GM12878 (cell line): ENCODE measurements at regions not wholly inside any gene's neighbourhood (a gene's known extent, or its start where the extent isn't known, plus 50 kb on each side); places are given as distances from the start of the nearest gene placed in this dataset.
"Not testable (repeated sequence)": the region's sequence is repeated elsewhere in the genome, so short reads cannot be mapped to it uniquely, and the experiment has no call there.

Experiments used
- ATAC-seq: fragments of 200-7000 bp; cut with Tn5 transposase; 3 replicates; pipeline ENCODE4 v1.9.1; 2020; ENCODE audit warnings: mild to moderate bottlenecking, moderate library complexity
- BruUV-seq: library from RNA; stranded (reverse); fragments of 400-500 nt; replicated peaks from 2 replicates; lab custom pipeline; 2021; lab: Mats Ljungman, UMichigan
- CTCF ChIA-PET: fragments of 300-600 bp; sonication (Branson Sonifier 250); formaldehyde crosslinking; extraction: SDS; loops from one replicate; lab custom pipeline; 2021; ENCODE audit warnings: inconsistent platforms; lab: Yijun Ruan, JAX
- POLR2A ChIA-PET: fragments of 350-600 bp; formaldehyde crosslinking; extraction: SDS; loops from one replicate; lab custom pipeline; 2021; ENCODE audit warnings: inconsistent platforms; lab: Charles Lee
- RAD21 ChIA-PET: fragments of 300-600 bp; sonication (Branson Sonifier 250); formaldehyde crosslinking; loops from one replicate; lab custom pipeline; 2023; ENCODE audit warnings: antibody characterized with exemption; ENCODE audit not compliant: unreplicated experiment; lab: Charles Lee
- SMC1A ChIA-PET: fragments of 300-600 bp; sonication (Branson Sonifier 250); formaldehyde crosslinking; loops from one replicate; lab custom pipeline; 2023; ENCODE audit not compliant: unreplicated experiment, uncharacterized antibody; lab: Charles Lee
- DNase-seq: peaks from one replicate; pipeline ENCODE4 v3.0.0-alpha.2; 2011; ENCODE audit warnings: low read depth, low spot score
- FAIRE-seq: peaks from 3 replicates; lab custom pipeline; 2011; peaks lifted over from hg19 to GRCh38; lab: Jason Lieb, UNC
- H2AFZ ChIP-seq: 2 replicates; pipeline ENCODE4 v1.6.0; 2011; ENCODE audit warnings: low read depth, low read length, control low read depth; ENCODE audit not compliant: control insufficient read depth
- H3K27ac ChIP-seq: 2 replicates; pipeline ENCODE4 v1.5.1; 2011; ENCODE audit warnings: control low read depth; ENCODE audit not compliant: control insufficient read depth, insufficient read depth
- H3K27me3 ChIP-seq, 2 experiments: replicated peaks in 1 of 2; 2 replicates each; pipeline versions ENCODE4 v1.6.0 to v1.6.1; 2011; ENCODE audit warnings: low read length in 1 of 2; ENCODE audit not compliant: control insufficient read depth in 2 of 2, insufficient read depth in 2 of 2
- H3K36me3 ChIP-seq, 2 experiments: 2 replicates each; pipeline ENCODE4 v1.5.1; 2011; ENCODE audit warnings: low read length in 1 of 2; ENCODE audit not compliant: control insufficient read depth in 2 of 2, insufficient read depth in 2 of 2
- H3K4me1 ChIP-seq: 2 replicates; pipeline ENCODE4 v1.6.1; 2011; ENCODE audit warnings: mild to moderate bottlenecking, low read length, moderate library complexity, mixed read lengths; ENCODE audit not compliant: control insufficient read depth, insufficient read depth
- H3K4me2 ChIP-seq: 2 replicates; pipeline ENCODE4 v1.6.0; 2011; ENCODE audit warnings: control low read depth; ENCODE audit not compliant: control insufficient read depth, insufficient read depth
- H3K4me3 ChIP-seq: fragments of 200-600 bp; sonication (generic); 2 replicates; pipeline ENCODE4 v1.5.1; 2016
- H3K79me2 ChIP-seq: 2 replicates; pipeline ENCODE4 v1.6.0; 2011; ENCODE audit warnings: low read length; ENCODE audit not compliant: control insufficient read depth, insufficient read depth
- H3K9ac ChIP-seq: 2 replicates; pipeline ENCODE4 v1.8.0; 2011; ENCODE audit warnings: low read length, control low read depth, mixed read lengths; ENCODE audit not compliant: control insufficient read depth, insufficient read depth
- H3K9me3 ChIP-seq: replicated peaks from 3 replicates; pipeline ENCODE4 v1.5.1; 2011; ENCODE audit warnings: mild to moderate bottlenecking, low read length; ENCODE audit not compliant: control insufficient read depth, insufficient read depth
- H4K20me1 ChIP-seq: 2 replicates; pipeline ENCODE4 v1.6.0; 2011; ENCODE audit not compliant: control insufficient read depth, insufficient read depth
- ETV6 ChIP-seq, 2 experiments: fragments of 450-650 bp in 1 of 2; IDR thresholded peaks in 1 of 2; conservative IDR thresholded peaks in 1 of 2; 2 replicates each; pipeline ENCODE4 v1.6.1; 2014; ENCODE audit warnings: antibody characterized with exemption in 1 of 2, borderline replicate concordance in 1 of 2, low read depth in 1 of 2, mild to moderate bottlenecking in 1 of 2, moderate library complexity in 1 of 2
- NFXL1 ChIP-seq: fragments of 450-650 bp; IDR thresholded peaks from 2 replicates; pipeline ENCODE4 v1.6.1; 2017; ENCODE audit warnings: antibody characterized with exemption, mild to moderate bottlenecking, borderline replicate concordance
- ZBTB40 ChIP-seq: fragments of 450-650 bp; IDR thresholded peaks from 2 replicates; pipeline ENCODE4 v1.6.1; 2016; ENCODE audit warnings: mild to moderate bottlenecking, moderate library complexity, borderline replicate concordance
- WGBS: methylation state at CpG from one replicate; pipeline ENCODE4 v1.1.6; 2016; ENCODE audit warnings: low lambda C conversion rate; ENCODE audit not compliant: insufficient replicate concordance, insufficient coverage; ENCODE audit errors: missing lambda C conversion rate; 5-methylcytosine and 5-hydroxymethylcytosine counted together
- in situ Hi-C: fragments of 300-500 bp; cut with MboI; formaldehyde crosslinking; loops from 9 replicates; pipeline ENCODE4 v1.14.3; 2018; ENCODE audit warnings: mixed read lengths
- intact Hi-C: fragments of 100-400 bp; cut with micrococcal nuclease; formaldehyde crosslinking; loops from one replicate; pipeline ENCODE4 v1.14.2; 2022; ENCODE audit not compliant: unreplicated experiment

- in situ Hi-C loops, H3K4me3 ChIP-seq, H3K27me3 ChIP-seq, H3K9me3 ChIP-seq, BruUV-seq, H3K4me2 ChIP-seq, DNase-seq, intact Hi-C loops, H2AFZ ChIP-seq, H3K79me2 ChIP-seq, H4K20me1 ChIP-seq, H3K9ac ChIP-seq, H3K36me3 ChIP-seq: not testable (repeated sequence)
- H3K4me1 ChIP-seq = peaks cover 18% of the 10 kb centered on the region
- TF ChIP-seq ZBTB40 (peak; percentile 90), ETV6 (conservative IDR thresholded peaks at IDR 0.05 in 1 of 2, IDR thresholded peaks at IDR 0.05 in 1 of 2; ENCODE audit: borderline replicate concordance in 1 of 2, low read depth in 1 of 2) (0 out of 4 replicates have a peak, but pooled peaks of 1 of the 2 experiments have one; percentile 24), NFXL1 (peak; percentile 47; the same call in 1 of the 2 replicates)
- ChIA-PET CTCF (interaction anchor here (1.6 kb wide), 1 partner anchor 13 kb away, joined by 4 read pairs; no protein-coding TSS in a partner anchor), SMC1A (interaction anchor here (0.7 to 4.1 kb wide), 5 partner anchors 9 to 45 kb away, joined by 3 to 20 read pairs (median 3); no protein-coding TSS in a partner anchor), RAD21 (interaction anchor here (1.5 to 1.7 kb wide), 2 partner anchors 14 to 15 kb away, joined by 5 to 6 read pairs; no protein-coding TSS in a partner anchor), POLR2A (interaction anchor here (0.7 kb wide), 1 partner anchor 13 kb away, joined by 4 read pairs; no protein-coding TSS in a partner anchor)
- 72% methylated on average over 6 of the region's 6 CpGs for WGBS
- peak; percentile 43 for ATAC-seq
- peak; percentile 7 for FAIRE-seq
- peak overlapping the region; percentile 71; the same call in 1 of the 2 replicates for H3K27ac ChIP-seq
These were observed 127.9 kb upstream of the ZNF217 start for GRCh38 chr20:53721445-53721963.
